HG02642 (cell line): ENCODE measurements at regions not wholly inside any gene's neighbourhood (a gene's known extent, or its start where the extent isn't known, plus 50 kb on each side); places are given as distances from the start of the nearest gene placed in this dataset.
"Not testable (repeated sequence)": the region's sequence is repeated elsewhere in the genome, so short reads cannot be mapped to it uniquely, and the experiment has no call there.

ENCODE experiments used
- ATAC-seq: cut with Tn5 transposase; IDR thresholded peaks from one replicate; pipeline ENCODE4 v1.9.1; 2021; ENCODE audit warnings: mild to moderate bottlenecking; ENCODE audit not compliant: unreplicated experiment, poor library complexity

DNA sequence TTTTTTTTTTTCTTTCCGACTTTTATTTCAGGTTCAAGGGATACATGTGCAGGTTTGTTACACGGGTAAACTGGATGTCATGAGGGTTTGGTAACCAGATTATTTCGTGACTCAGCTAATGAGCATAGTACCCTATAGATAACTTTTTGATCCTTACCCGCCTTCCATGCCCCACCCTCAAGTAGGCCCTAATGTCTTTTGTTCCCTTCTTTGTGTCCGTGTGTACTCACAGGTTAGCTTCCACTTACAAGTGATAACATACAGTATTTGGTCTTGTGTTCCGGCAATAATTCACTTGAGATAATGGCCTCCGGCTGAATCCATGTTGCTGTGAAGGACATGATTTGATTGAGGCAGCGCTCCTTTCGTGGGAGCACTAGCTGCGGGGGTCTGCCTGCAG, 402.8 kb upstream of the SGO1 start:
- no peak for ATAC-seq

DNA sequence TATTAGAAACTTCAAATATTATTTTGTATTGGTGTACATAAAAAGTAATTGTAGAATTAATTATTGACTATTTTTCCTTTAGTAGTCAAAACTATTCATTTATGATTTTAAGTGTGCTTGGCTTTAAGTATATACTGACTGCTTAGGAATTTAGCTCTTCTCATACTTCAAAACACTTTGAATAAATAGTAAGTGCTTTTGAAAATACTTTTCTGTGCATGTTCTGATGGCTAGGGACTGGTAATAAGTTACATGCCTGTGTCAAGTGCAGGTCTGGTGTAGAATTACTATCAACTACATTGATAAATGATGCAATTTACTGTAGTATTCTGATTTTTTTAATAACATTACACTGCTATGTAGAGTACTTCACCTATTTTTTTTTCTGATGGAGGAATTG, 397.6 kb upstream of the SGO1 start:
- ATAC-seq = no peak

DNA sequence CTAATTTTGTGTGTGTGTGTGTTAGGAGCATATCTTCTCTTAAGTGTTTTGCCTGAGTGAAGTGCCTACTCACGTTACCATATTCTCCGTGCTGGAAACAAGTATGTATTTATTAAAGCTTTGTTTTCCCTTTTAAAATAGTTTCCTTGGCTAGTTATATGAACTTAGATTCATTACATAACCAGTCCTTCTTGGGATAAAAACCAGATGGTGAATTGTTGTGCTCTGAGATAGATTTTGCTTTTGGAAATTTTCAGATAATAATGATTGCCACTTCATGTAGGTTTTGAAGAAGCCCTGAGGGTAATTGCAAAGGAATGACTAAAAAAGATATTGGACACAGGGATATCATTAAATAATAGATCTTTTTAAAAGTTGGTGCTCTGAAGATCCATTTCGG, 390.2 kb upstream of the SGO1 start:
- no peak for ATAC-seq

DNA sequence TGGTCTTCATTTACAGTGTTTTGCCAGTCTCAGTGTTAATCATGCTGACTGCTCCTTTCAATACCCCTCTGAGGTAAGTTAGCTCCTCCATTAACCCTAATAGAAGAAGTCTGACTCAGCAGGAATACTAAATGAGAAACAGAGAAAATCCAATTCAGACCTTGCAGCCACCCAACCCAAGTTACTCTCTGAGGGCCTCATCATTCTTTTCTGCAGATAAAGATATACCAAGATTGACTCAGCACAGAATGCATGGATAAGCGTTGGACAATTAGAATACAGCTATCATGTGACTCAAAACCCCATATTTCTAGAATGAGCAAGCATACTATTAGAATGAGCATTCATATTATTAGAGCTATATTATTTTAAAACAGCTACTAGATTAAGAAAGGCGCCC, 389.1 kb upstream of the SGO1 start:
- no peak for ATAC-seq

DNA sequence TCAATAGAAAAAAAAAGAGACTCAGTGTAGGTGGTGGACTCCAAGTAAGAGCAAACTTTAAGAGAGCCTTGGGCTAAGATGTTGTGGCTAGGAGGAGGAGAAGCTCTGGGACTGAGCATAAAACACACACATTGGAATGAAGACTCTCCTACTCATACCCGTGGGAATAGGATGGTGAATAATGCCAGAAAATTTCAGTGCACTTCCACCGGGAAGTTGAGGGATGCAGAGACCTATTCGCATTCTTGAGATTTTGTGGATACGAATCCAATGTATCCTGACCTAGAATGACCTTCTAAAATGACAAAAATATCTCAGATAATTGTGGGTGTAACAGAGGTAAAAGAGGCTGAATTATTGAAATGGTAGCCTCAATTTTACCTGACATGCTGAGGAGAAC, 388.7 kb upstream of the SGO1 start:
- no peak for ATAC-seq

DNA sequence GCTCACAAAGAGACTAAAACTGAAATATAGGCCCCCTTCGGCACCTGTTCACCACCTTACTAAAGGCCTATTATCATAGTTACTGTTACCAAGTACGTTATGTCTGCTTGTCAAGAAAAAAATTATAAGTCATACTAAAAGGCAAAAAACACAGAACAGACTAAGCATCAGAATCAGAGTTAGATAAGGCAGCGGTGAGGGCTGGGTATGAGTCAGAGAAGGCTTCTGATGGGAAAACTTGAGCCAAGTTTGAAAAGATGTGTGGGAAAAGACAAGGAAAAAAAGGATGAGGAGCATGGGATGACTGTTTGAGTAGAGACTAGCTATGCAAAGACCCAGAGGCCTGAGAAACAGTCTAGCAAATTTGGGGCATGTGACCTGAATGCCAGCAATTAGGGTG, 387.2 kb upstream of the SGO1 start:
- ATAC-seq = no peak

DNA sequence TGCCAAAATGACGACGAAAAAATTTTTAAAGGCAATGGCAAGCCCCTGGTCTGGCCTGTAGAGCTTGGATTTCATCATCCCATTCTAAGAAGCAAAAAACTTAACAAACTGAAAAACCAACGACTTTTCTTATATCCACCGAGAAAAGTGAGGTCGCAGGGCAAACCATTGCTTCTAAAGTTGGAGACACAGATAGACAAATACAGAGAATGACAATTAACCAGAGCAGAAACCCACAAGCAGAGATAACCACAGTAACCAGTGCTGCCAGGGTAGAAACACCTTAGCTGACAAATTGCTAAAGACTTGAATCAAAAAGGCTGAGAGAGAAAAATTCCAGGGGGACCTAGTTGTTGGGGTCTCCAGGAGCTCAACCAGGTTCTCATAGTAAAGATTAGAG, 386.5 kb upstream of the SGO1 start:
- no peak for ATAC-seq

DNA sequence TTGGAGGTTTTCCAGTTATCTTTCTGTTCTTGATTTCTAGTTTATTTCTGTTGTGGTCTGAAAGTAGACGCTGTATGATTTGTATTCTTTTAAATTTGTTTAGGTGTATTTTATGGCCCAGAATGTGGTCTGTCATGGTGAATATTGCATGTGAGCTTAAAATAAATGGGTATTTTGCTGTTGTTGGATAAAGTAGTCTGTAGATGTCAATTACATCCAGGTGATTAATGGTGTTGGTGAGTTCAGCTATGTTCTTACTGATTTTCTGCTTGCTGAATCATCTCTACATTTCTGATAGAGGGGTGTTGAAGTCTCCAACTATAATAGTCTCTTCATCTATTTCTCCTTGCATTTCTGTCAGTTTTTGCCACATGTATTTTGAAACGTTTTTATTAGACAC, 383.3 kb upstream of the SGO1 start:
- no peak for ATAC-seq

DNA sequence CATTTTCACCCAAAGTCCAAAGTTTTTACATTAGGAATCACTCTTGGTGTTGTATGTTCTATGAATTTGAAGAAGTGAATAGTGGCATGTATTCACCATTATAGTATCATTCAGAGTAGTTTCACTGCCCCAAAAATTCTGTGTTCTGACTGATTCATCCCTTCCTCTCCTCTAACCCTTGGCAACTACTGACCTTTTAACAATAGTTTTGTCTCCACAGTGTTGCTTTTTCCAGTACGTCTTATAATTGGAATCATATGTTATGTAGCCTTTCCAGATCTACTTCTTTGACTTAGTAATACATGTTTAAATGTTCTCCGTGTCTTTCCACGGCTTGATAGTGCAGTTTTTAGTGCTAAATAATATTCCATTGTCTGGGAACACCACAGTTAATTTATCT, 379.0 kb upstream of the SGO1 start:
- no peak for ATAC-seq

DNA sequence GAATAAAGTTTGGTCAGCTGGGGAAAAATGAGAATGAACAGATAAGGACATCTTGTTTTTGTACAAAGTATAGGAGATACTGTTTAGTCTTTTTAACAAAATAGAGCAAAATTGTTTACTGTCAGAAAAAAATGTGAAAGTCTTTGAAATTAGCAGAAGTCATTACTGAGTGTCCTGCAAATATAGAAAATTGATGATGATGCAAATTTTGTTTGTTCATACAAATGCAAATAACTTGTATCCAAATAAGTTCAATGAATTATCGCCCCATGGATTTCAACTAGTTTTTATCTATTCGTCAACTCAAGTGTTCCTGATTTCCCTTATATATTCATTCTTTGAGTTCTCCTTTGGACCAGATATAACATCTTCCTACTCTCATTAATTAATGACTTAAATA, 378.0 kb upstream of the SGO1 start:
- no peak for ATAC-seq

DNA sequence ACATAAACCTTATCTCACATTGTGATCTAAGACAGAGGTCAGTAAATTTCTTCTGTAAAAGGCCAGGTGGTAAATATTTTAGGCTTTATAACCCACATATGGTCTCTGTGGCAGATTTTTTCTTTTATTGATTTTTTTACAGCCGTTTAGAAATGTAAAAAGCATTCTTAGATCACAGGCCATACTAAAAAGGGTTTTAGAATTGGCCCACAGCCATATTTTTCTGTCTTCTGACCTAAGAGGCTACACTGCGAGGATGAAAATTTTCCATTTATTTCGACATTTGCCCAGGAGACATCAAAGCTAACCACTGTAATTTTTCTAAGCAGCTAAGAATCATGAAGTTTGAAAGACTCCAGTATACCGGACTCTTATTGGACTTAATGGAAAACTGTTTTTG, 377.2 kb upstream of the SGO1 start:
- ATAC-seq = no peak

DNA sequence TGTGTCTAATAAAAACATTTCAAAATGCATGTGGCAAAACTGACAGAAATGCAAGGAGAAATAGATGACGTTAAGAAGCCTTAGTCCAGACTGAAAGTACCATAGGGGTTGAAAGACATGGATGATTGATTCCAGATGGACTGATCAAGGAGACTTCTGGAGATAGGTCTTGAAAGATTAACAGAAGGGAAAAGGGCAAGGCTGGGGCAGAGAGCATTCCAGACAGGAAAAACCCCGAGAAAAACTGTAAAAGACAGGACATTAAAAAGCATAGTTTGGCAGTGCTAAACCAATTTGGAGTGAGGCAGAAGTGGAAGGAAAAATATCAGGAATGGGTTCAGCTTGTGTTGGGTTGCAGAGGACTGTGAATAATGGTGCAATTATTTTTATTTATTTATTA, 375.2 kb upstream of the SGO1 start:
- no peak for ATAC-seq

DNA sequence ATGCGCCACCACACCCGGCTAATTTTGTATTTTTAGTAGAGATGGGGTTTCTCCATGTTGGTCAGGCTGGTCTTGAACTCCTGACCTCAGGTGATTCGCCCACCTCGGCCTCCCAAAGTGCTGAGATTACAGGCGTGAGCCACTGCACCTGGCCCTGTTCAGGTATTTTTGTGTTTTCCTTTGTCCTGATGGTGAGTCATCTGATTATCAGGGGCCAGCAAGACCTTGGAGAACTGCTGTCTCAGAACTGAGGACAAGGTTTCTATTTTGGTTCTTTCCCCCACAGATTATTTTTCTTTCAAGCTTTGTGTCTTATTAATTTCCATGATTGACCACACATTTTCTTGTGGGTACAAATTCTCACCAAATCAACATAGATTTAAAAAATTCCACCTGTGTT, 374.4 kb upstream of the SGO1 start:
- ATAC-seq = not testable (repeated sequence)

DNA sequence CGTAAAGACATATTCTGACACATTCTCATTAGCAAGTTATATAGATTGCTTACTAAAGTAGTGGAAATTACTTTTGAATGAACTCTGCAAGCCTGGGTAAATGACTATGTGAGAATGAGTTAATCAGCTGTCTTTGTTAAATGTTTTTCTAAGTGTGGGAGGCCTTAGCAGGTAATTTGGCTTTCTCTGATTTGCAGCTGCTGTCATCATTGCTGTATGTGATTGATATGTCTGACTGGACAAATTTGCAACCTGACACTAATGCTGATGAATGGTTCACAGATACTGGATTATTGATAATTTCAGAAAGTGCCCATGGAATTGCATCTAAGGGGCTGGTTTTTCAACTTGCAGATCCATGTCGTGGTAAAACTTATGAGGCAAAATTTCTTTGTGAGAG, 372.2 kb upstream of the SGO1 start:
- no peak for ATAC-seq

DNA sequence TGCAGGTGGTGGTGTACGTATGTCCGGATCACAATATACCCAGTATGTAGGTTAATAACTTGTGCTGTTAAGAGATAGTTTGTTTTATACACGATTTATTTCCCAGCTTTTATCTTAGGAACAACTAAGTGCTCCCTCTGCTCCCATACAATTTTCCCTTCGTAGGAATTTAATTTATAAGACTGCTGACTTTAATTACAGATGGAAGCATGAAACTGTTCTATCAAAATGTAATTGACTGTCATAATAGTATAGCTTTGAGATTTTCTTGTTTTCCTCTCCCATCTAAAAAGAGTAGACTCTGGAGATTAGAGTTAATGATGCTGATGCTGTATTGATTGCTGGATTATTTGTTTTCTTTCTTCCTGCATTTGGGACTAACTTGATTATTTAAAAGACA, 370.7 kb upstream of the SGO1 start:
- ATAC-seq = no peak

DNA sequence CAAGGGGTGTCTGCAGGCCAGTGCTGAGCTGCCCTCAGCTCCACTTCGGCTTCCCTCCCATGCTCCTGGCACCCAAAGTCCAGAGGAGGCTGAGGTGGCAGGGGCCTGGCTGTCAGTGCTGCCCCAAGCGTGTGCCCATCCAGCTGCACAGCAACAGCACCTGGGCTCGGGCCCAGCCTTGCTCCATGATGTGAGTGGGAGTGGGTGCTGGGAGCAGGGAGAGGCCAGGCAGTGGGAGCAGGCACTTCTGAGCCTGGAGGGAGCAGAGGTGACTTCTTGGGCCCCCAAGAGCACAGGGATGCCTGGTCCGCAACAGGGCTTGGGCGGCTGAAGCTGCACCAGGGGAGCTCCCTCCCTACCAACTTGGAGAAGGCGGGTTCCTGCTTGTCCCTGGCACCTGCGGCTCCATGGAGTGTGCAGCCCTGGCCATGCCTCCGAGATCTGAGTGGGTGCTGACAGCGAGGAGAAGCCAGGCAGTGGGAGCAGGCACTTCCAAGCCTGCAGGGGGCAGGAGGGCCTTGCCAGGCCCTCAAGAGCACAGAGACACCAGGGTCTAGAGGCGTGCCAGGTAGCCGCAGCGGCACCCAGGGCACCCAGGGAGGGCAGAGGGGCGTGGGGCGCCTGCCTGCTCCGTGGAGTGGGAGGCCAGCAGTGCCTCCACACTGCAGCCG, 366.7 kb upstream of the SGO1 start:
- no peak for ATAC-seq

DNA sequence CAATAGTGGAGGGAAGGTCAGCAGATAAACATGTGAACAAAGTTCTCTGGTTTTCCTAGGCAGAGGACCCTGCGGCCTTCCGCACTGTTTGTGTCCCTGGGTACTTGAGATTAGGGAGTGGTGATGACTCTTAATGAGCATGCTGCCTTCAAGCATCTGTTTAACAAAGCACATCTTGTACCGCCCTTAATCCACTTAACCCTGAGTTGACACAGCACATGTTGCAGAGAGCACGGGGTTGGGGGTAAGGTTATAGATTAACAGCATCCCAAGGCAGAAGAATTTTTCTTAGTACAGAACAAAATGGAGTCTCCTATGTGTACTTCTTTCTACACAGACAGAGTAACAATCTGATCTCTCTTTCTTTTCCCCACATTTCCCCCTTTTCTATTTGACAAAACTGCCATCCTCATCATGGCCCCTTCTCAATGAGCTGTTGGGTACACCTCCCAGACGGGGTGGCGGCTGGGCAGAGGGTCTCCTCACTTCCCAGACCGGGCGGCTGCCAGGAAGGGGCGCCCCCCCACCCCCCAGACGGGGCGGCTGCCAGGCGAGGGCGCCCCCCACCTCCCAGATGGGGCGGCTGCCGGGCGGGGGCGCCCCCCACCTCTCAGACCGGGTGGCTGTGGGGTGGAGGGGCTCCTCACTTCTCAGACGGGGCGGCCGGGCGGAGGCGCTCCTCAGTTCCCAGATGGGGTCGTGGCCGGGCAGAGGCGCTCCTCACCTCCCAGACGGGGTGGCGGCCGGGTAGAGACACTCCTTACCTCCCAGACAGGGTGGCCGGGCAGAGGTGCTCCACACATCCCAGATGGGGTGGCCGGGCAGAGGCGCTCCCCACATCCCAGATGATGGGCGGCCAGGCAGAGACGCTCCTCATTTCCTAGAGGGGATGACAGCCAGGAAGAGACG, 361.6 kb upstream of the SGO1 start:
- not testable (repeated sequence) for ATAC-seq

DNA sequence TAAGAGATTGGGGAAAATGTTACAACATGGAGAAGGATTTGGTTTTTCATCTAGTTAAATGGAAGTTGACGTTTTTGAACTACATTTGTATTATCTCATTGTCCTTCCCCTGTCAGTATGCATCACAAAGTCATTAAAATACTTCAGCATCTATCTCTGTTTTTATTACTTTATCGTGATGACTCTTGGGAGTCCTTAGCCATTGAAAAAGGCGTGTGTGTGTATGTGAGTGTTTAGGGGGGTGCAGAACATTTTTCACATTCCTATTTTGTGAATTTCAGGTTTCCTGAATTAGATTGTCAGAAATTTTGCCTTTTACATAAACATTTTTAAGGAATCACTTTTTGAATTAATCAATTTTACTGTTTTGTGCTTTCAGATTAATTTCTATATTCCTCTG, 360.6 kb upstream of the SGO1 start:
- no peak for ATAC-seq

DNA sequence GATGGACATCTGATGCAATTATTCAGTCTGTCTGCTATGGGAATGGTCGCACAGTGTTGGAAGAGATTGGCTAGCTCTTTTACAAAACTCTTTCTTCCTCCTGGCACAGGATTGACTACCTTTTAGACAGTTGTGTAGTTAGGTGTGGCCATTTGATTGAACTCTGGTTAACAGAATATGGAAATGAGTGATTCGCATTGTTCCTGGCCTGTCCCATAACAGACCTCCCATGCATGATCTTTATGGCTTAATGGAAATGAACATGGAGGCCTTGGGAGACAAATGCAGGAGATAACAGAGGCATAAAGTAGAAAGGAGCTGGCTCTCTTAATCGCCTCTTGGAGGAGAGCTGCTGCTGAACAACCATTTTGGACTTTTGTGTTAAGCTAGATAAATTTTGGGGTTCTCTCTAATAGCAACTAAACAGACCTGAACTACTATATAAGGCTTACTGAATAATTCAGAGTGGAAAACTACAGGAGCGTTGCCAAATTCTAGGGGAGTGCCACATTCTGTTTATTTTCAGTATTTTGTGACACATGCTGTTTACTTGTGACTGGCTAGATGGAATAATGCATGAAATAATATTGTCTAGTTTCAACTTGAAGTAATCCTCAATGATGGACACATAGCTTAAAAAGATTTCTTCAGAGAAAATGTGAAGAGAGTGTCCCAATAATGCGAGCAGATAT, 357.7 kb upstream of the SGO1 start:
- no peak for ATAC-seq

DNA sequence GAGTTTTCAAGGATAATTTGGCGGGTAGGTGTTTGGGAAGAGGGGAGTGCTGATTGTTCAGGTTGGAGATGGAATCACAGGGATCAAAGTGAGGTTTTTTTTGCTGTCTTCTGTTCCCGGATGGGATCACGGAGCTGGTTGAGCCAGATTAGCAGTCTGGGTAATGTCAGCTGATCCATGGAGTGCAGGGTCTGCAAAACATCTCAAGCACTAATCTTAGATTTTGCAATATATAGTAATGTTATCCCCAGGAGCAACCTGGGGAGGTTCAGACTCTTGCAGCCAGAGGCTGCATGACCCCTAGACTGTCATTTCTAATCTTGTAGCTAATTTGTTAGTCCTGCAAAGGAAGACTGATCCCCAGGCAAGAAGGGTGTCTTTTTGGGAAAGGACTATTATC, 354.1 kb upstream of the SGO1 start:
- no peak for ATAC-seq

DNA sequence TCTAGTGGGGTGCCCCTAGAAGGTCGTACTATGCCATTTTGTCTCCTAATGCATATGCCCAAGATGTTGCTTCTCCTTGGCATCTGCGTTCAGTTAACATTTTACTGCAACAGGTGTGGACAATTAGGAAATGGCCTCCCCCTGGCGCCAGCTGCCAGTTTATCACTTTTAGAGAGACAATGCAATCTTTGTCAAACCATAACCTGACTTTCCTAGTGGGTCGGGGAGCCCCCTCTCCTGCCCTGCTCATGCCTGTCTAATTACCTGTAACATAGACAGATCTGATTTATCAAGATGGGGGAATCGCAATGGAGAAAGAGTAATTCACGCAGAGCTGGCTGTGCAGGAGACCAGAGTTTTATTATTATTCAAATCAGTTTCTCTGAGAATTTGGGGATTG, 353.7 kb upstream of the SGO1 start:
- ATAC-seq = no peak
